T47D (cell line): ENCODE measurements at regions not wholly inside any gene's neighbourhood (a gene's known extent, or its start where the extent isn't known, plus 50 kb on each side); places are given as distances from the start of the nearest gene placed in this dataset.

ENCODE experiments used
- DNase-seq, 2 experiments: peaks; one replicate each; pipeline versions ENCODE4 v3.0.0 to v3.0.0-alpha.2; 2011 to 2012; ENCODE audit warnings: low read depth in 1 of 2, low spot score in 1 of 2
- JUND ChIP-seq: IDR thresholded peaks from 2 replicates; pipeline ENCODE4 v1.6.1; 2012; ENCODE audit warnings: low read depth
- in situ Hi-C: cut with HindIII; loops from 2 replicates; pipeline ENCODE4 v1.10.0; 2016; ENCODE audit warnings: low sequenced_read_pairs, low pct_unique_long_range_greater_than_20kb

- DNase-seq: no peak
- TF ChIP-seq JUND: no peak
- in situ Hi-C loops: no loop called here
Observed at GRCh38 chr3:124666067-124666466, 64.2 kb upstream of the UMPS start.

GRCh38 chr3:124669470-124669869 is 60.8 kb upstream of the UMPS start:
- DNase-seq: no peak
- in situ Hi-C loops: no loop called here
- TF ChIP-seq JUND: no peak

GRCh38 chr3:124671106-124671505 is 59.1 kb upstream of the UMPS start:
- no peak for DNase-seq
- in situ Hi-C loops: no loop called here
- no peak for TF ChIP-seq JUND

- no peak for TF ChIP-seq JUND
- DNase-seq: no peak
- in situ Hi-C loops: no loop called here
Observed at GRCh38 chr3:124674336-124674735, 55.9 kb upstream of the UMPS start.

GRCh38 chr3:124676236-124676635 is 54.0 kb upstream of the UMPS start:
- TF ChIP-seq JUND: no peak
- no peak for DNase-seq
- in situ Hi-C loops: no loop called here

- in situ Hi-C loops: no loop called here
- DNase-seq: no peak
- no peak for TF ChIP-seq JUND
Observed at GRCh38 chr3:124679048-124679638, 51.1 kb upstream of the UMPS start.
